ENCODE measurements at regions not wholly inside any gene's neighbourhood (a gene's known extent, or its start where the extent isn't known, plus 50 kb on each side); places are given as distances from the start of the nearest gene placed in this dataset.

GRCh38 chr4:117676153-117676552 is 358.1 kb upstream of the NDST3 start:
- no peak for TF ChIP-seq FOXS1 (CRISPR knock-in tag; IDR thresholded peaks at IDR 0.05)
- no peak for TF ChIP-seq HEYL (CRISPR knock-in tag; IDR thresholded peaks at IDR 0.05)
- no peak for TF ChIP-seq RFX5 (IDR thresholded peaks at IDR 0.05)
- no peak for TF ChIP-seq USF2 (IDR thresholded peaks at IDR 0.05)
- no peak for TF ChIP-seq BHLHE40 (IDR thresholded peaks at IDR 0.05; ENCODE audit: low read depth, low read length)
- no peak for TF ChIP-seq CTCF (IDR thresholded peaks at IDR 0.05)
- no peak for TF ChIP-seq ZFP36 (IDR thresholded peaks at IDR 0.05; ENCODE audit: borderline replicate concordance, partially characterized antibody)
- TF ChIP-seq RAD21 (conservative IDR thresholded peaks at IDR 0.05 in 1 of 2, IDR thresholded peaks at IDR 0.05 in 1 of 2) = no peak
- TF ChIP-seq PHF8 (IDR thresholded peaks at IDR 0.05; ENCODE audit: borderline replicate concordance, low read depth) = no peak
- TF ChIP-seq HOXA7 (CRISPR knock-in tag; IDR thresholded peaks at IDR 0.05) = no peak
- TF ChIP-seq CBX2 (IDR thresholded peaks at IDR 0.05; ENCODE audit: borderline replicate concordance, low read depth) = no peak
- no peak for TF ChIP-seq KDM1A (IDR thresholded peaks at IDR 0.05; ENCODE audit: low read depth)
- TF ChIP-seq ESRRA (IDR thresholded peaks at IDR 0.05; ENCODE audit: borderline replicate concordance, low read length) = no peak
- TF ChIP-seq NPAS2 (CRISPR knock-in tag; IDR thresholded peaks at IDR 0.05; ENCODE audit: borderline replicate concordance) = no peak
- TF ChIP-seq TFCP2L1 (CRISPR knock-in tag; IDR thresholded peaks at IDR 0.05) = no peak
- no peak for TF ChIP-seq EP300 (IDR thresholded peaks at IDR 0.05)
- H3K27ac ChIP-seq = no peak overlapping the region
- no peaks in the 10 kb centered on the region for H3K9me3 ChIP-seq
- POLR2A ChIA-PET = no interaction called here
- 4% methylated on average over 1 of the region's 1 CpG for WGBS (ENCODE audit: missing lambda C conversion rate)
- H3K4me3 ChIP-seq = no peak overlapping the region
- DNase-seq (ENCODE audit: low read depth in 1 of 2, low spot score in 1 of 2) = no peak
- H3K4me1 ChIP-seq = no peaks in the 10 kb centered on the region
- no peak overlapping the region for H3K4me2 ChIP-seq
- FAIRE-seq = no peak
- no peak for ATAC-seq
- CTCF ChIA-PET = no interaction called here

GRCh38 chr4:117678861-117679260 is 355.4 kb upstream of the NDST3 start:
- ChIA-PET CTCF (no interaction called here), POLR2A (no interaction called here)
- no peak for ATAC-seq
- 4% methylated on average over 4 of the region's 4 CpGs for WGBS (ENCODE audit: missing lambda C conversion rate)
- no peak for DNase-seq (ENCODE audit: low read depth in 1 of 2, low spot score in 1 of 2)
- no peak for TF ChIP-seq RFX5 (IDR thresholded peaks at IDR 0.05)
- TF ChIP-seq EP300 (IDR thresholded peaks at IDR 0.05) = no peak
- no peak for TF ChIP-seq CHD2 (IDR thresholded peaks at IDR 0.05; ENCODE audit: low read length, partially characterized antibody)
- TF ChIP-seq BHLHE40 (IDR thresholded peaks at IDR 0.05; ENCODE audit: low read depth, low read length) = no peak
- TF ChIP-seq E2F6 (IDR thresholded peaks at IDR 0.05; ENCODE audit: borderline replicate concordance, low read depth) = no peak
- no peak for TF ChIP-seq MAZ (IDR thresholded peaks at IDR 0.05; ENCODE audit: borderline replicate concordance, low read depth, low read length)
- TF ChIP-seq RNF2 (IDR thresholded peaks at IDR 0.05; ENCODE audit: borderline replicate concordance, low read depth) = no peak
- no peak for TF ChIP-seq HMGXB4 (CRISPR knock-in tag; IDR thresholded peaks at IDR 0.05; ENCODE audit: borderline replicate concordance)
- Histone ChIP-seq H3K4me1 (no peaks in the 10 kb centered on the region), H3K9me3 (no peaks in the 10 kb centered on the region), H3K27ac (no peak overlapping the region), H3K4me3 (no peak overlapping the region), H3K4me2 (no peak overlapping the region)
- no peak for FAIRE-seq

Data from A549 (cell line).